ENCODE measurements at regions not wholly inside any gene's neighbourhood (a gene's known extent, or its start where the extent isn't known, plus 50 kb on each side); places are given as distances from the start of the nearest gene placed in this dataset.
A peak's percentile ranks its signal among the peaks of the same experiment; 100 is the strongest.

DNA sequence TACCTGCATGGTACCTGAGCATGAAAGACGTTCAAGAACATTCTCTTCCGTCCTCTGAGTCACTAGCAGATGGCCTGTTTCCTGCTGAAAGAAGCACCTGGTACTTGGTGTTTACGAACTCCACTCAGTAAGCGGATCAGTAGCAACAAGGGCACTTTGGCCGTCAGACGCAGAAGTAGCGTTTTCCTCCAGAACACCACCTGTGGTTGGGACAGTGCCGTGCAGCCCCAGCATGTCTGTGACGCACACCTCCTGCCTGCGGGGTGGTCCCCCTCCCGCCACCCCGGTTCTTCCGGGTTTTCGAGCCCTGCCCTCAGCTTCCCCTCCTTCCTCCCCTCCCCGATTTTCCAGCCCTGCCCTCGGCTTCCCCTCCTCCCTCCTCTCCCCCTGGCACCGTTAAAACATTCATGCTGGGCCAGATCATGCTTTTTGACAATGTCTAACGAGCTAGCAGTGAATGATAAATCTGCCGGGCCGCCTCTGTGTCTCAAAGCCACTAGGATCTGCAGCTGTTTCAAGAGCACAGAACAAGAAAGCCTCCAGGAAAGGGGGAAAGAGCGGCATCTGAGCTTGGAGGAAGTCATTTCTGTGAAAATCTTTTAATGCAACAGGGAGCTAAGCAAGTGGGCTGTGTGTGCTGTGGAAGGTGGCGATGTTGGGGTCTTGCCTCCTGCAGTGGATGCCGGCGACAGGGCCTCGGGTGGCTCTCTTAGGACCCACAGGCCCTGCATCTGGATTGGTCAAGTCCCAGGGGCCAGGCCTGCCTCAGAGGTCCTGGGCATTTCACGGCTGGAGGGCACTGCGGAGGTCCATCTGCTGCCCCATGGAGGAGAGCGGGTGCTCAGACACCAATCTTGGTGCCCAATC, 207.9 kb downstream of the ERMARD start:
- POLR2A ChIA-PET: interaction anchor here (0.7 to 1.2 kb wide), 7 partner anchors 129 to 335 kb away, joined by 3 to 4 read pairs (median 3); partner anchors contain the start of genes C6orf120, DLL1 and WDR27
- Mint-ChIP-seq H3K4me1 (peaks cover 12 to 37% (median 26%) of the 10 kb centered on the region in 4 donors), H3K27me3 (peaks cover 0 to 6% (median 0%) of the 10 kb centered on the region in 5 donors), H3K36me3 (no peaks in the 10 kb centered on the region), H3K4me3 (peak overlapping the region; percentile 52 to 79 (median 72)), H3K9me3 (no peaks in the 10 kb centered on the region), H3K27ac (peak overlapping the region; percentile 86 to 98 (median 95))
- DNase-seq (peak; percentile 35 to 92 (median 76)), ATAC-seq (peak; percentile 92 to 93)

DNA sequence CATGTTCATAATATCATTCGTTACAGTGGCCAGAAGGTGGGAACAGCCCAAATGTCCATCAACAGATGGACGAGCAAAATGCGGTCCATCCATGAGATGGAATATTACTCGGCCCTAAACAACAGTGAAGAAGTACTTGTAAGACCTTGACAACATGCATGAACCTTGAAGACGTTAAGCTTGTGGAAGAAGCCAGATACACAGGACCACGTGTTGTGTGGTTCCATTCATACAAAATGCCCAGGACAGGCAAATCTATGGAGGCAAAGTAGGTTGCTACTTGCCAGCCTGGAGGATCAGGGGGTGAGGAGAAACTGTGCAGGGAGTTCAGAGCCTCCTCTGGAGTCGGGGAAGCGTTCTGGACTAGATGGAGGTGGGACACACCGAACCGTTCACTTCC, 207.1 kb downstream of the ERMARD start:
- Mint-ChIP-seq H3K4me1 (peaks cover 12 to 37% (median 26%) of the 10 kb centered on the region in 4 donors), H3K27me3 (peaks cover 0 to 6% (median 0%) of the 10 kb centered on the region in 5 donors), H3K27ac (peak overlapping the region; percentile 86 to 98 (median 95)), H3K4me3 (peak overlapping the region in 7 of 10 donors; percentile 9 to 79 (median 71)), H3K36me3 (no peaks in the 10 kb centered on the region), H3K9me3 (no peaks in the 10 kb centered on the region)
- ATAC-seq: no peak
- POLR2A ChIA-PET: no interaction called here
- DNase-seq: no peak

DNA sequence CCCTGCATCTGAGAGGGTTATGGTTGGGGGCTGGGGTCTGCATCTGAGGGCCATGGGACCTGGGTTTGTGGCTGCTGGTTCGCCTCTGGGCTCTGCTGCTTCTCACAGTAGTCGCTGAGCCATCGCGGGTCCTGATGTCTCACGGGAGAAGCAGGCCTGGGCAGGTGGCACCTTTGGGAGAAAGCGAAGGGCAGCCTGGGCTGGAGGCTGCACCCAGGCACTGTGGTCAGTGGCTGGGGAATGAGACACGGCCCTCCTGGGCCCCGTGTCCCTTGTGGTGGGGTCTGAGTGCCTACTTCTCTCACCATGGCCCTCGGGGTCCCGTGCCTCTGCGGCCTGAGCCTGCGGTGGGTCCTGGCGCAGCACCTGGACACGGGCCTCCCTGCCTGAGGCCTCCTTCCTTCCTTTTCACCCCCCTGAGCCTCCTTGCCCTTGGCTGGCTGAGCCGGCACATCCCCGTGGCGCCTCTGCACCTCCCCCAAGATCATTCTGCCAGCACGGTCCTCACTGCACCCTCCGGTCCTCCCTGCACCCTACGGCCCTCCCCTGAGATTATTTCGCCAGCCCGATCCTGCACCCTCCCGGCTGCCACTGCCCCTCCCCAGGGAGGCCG, 206.0 kb downstream of the ERMARD start:
- peak overlapping the region in 2 of 10 donors; percentile 74 to 89 for H3K27ac Mint-ChIP-seq
- peaks cover 0 to 6% (median 0%) of the 10 kb centered on the region in 5 donors for H3K27me3 Mint-ChIP-seq
- H3K36me3 Mint-ChIP-seq: no peaks in the 10 kb centered on the region
- peaks cover 12 to 36% (median 23%) of the 10 kb centered on the region in 4 donors for H3K4me1 Mint-ChIP-seq
- DNase-seq (peak in 1 of 10 donors; percentile 14), ATAC-seq (no peak)
- H3K4me3 Mint-ChIP-seq: no peak overlapping the region
- no peaks in the 10 kb centered on the region for H3K9me3 Mint-ChIP-seq
- POLR2A ChIA-PET: no interaction called here

- H3K9me3 Mint-ChIP-seq: no peaks in the 10 kb centered on the region
- no peak overlapping the region for H3K27ac Mint-ChIP-seq
- peaks cover 0 to 6% (median 0%) of the 10 kb centered on the region in 5 donors for H3K27me3 Mint-ChIP-seq
- DNase-seq: peak in 1 of 10 donors; percentile 63
- H3K36me3 Mint-ChIP-seq: no peaks in the 10 kb centered on the region
- POLR2A ChIA-PET: no interaction called here
- H3K4me1 Mint-ChIP-seq: peaks cover 12 to 34% (median 21%) of the 10 kb centered on the region in 4 donors
- no peak for ATAC-seq
- H3K4me3 Mint-ChIP-seq: no peak overlapping the region
These were observed 205.2 kb downstream of the ERMARD start for GRCh38 chr6:169956580-169956979.

DNA sequence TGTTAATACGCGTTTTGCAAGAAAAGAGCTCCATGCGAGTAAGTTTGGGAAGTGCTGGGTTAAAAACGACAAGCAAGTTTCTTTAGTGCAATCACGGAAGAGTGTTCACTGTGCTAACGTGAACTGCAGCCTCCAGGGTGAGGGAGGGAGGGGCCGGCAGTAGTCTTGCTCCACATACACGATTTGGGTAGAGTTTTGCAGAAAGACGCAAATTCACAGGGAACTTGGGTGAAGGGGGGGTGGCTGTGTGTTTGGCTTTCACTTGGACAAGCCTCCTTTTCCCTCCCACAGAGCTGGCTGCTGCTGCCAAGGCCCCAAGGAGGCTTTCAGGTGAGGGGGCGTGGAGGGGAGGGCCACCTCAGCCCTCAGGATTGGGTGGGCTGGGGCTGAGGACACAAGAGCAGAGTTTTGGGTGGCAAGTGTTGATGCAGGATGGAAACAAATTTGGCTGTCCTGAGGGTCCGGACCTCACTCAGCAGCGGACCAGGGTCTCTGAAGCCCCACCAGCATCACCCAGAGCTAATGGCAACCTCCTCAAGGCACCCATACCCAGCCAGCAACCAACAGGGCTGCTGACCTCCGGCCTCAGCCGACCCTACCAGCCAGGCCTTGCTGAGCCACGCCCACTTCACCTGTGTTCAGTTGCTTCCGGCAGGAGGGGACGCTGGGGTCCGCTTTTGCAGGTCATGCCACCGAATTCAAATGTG, 204.5 kb downstream of the ERMARD start:
- Mint-ChIP-seq H3K27me3 (peaks cover 0 to 2% (median 0%) of the 10 kb centered on the region in 5 donors), H3K27ac (peak overlapping the region in 5 of 10 donors; percentile 11 to 31 (median 27)), H3K4me3 (no peak overlapping the region), H3K4me1 (peaks cover 10 to 28% (median 19%) of the 10 kb centered on the region in 4 donors), H3K9me3 (no peaks in the 10 kb centered on the region), H3K36me3 (no peaks in the 10 kb centered on the region)
- DNase-seq: peak in 1 of 10 donors; percentile 14
- no peak for ATAC-seq
- POLR2A ChIA-PET: no interaction called here

GRCh38 chr6:169954977-169955376, 203.6 kb downstream of the ERMARD start:
- H3K27me3 Mint-ChIP-seq: peaks cover 0 to 2% (median 0%) of the 10 kb centered on the region in 5 donors
- peak overlapping the region in 1 of 10 donors; percentile 11 for H3K27ac Mint-ChIP-seq
- H3K9me3 Mint-ChIP-seq: no peaks in the 10 kb centered on the region
- ATAC-seq (no peak), DNase-seq (no peak)
- no peaks in the 10 kb centered on the region for H3K36me3 Mint-ChIP-seq
- H3K4me1 Mint-ChIP-seq: peaks cover 10 to 24% (median 19%) of the 10 kb centered on the region in 4 donors
- no peak overlapping the region for H3K4me3 Mint-ChIP-seq
- POLR2A ChIA-PET: no interaction called here

DNA sequence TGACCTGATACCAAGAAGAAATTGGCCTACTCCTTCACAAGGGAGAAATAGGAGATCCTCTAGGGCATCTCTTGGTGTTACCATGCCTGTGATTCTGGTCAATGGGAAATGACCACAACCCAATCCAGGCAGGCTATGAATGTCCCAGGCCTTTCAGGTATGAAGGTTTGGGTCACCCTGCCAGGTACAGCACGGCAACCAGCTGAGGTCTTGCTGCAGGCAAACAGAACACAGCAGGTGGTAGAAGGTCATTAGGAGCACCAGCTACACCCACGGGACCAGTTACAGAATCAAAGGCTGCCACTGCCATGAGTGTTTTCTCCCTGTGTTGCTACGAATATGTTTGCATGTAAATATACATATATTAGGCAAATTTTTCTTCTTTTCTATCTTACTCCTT, 202.3 kb downstream of the ERMARD start:
- Mint-ChIP-seq H3K4me1 (peaks cover 5 to 12% (median 8%) of the 10 kb centered on the region in 4 donors), H3K36me3 (no peaks in the 10 kb centered on the region), H3K9me3 (no peaks in the 10 kb centered on the region), H3K27ac (no peak overlapping the region), H3K27me3 (peaks cover 0 to 2% (median 0%) of the 10 kb centered on the region in 5 donors), H3K4me3 (no peak overlapping the region)
- DNase-seq (no peak), ATAC-seq (no peak)
- POLR2A ChIA-PET: no interaction called here

DNA sequence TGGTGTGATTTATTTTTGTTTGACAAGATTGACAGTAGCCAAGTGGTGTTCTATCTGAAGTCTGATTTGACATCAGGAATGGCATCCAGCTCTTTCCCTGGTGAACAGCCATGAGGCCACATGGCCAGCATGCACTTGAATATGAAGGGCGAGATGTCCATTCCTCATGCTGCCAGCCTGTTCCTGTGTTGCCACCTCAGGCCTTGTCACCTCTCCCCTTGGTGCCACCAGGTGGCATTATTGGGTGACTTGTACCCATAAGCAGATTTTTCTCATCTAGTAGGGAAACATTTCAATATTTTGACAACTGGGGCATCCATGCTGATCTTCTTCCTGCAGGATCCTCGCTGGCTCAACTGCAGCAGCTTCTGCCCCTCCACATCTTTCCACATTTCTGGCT, 199.1 kb downstream of the ERMARD start:
- Mint-ChIP-seq H3K27me3 (no peaks in the 10 kb centered on the region), H3K9me3 (no peaks in the 10 kb centered on the region), H3K27ac (no peak overlapping the region), H3K4me1 (peaks cover 0 to under 1% (median 0%) of the 10 kb centered on the region in 4 donors), H3K4me3 (no peak overlapping the region), H3K36me3 (no peaks in the 10 kb centered on the region)
- POLR2A ChIA-PET: interaction anchor here (1.4 kb wide), 1 partner anchor 341 kb away, joined by 5 read pairs; the partner anchor contains the start of gene DLL1
- ATAC-seq: peak; percentile 47 to 73
- peak in 9 of 10 donors; percentile 13 to 74 (median 36) for DNase-seq

DNA sequence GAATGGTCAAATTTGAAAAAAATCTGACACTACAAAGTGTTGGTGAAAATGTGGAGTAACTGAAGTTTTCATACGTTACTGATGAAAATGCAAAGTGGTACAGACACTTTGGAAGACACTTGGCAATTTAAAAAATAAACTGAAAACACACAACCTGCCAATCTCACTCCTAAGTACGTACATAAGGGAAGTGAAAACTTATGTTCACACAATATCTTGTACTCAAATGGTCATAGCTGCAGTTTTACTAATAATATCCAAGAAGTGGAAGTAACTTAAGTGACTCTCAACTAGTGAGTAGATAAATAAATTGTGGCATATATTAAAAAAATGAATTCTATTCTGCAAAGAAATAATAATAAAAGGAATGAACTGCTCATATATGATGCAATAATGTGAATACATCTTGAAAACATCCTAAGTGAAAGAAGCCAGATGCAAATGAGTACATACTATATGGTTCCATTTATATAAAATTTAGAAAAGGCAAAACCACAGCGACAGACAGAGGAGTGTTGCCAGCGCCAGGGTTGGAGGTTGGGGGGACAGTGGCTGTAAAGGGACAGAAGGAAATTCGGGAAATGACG, 198.2 kb downstream of the ERMARD start:
- Mint-ChIP-seq H3K36me3 (no peaks in the 10 kb centered on the region), H3K9me3 (peaks cover 0 to under 1% (median 0%) of the 10 kb centered on the region in 9 donors), H3K27ac (no peak overlapping the region), H3K4me3 (no peak overlapping the region), H3K27me3 (peaks cover 0 to 9% (median 0%) of the 10 kb centered on the region in 5 donors), H3K4me1 (no peaks in the 10 kb centered on the region)
- POLR2A ChIA-PET: interaction anchor here (1.4 kb wide), 1 partner anchor 342 kb away, joined by 5 read pairs; the partner anchor contains the start of gene DLL1
- ATAC-seq (no peak), DNase-seq (no peak)

DNA sequence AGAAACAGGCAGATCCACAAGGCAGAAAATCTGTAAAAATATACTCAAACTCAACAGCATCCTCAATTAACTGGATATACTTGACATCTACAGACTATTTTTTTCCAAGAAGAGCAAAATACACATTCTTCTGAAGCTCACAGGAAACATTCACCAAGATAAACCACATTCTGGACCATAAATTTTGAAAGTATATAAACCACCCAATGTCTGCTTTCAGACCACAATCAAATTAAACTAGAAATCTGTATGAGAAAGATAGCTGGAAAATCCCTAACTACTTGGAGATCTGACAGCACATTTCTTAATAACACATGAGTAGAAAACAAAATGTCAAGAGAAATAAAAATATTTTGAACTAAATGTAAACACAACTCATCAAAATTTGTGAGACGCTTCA, 195.5 kb downstream of the ERMARD start:
- Mint-ChIP-seq H3K27me3 (peaks cover 0 to 16% (median 6%) of the 10 kb centered on the region in 5 donors), H3K4me1 (no peaks in the 10 kb centered on the region), H3K4me3 (no peak overlapping the region), H3K9me3 (peaks cover 2 to 21% (median 9%) of the 10 kb centered on the region in 9 donors), H3K27ac (no peak overlapping the region), H3K36me3 (peaks cover 0 to 13% (median 2%) of the 10 kb centered on the region in 3 donors)
- ATAC-seq (no peak), DNase-seq (no peak)
- POLR2A ChIA-PET: no interaction called here

GRCh38 chr6:169945117-169945516, 193.7 kb downstream of the ERMARD start:
- peaks cover 2 to 21% (median 9%) of the 10 kb centered on the region in 9 donors for H3K9me3 Mint-ChIP-seq
- peaks cover 0 to 13% (median 2%) of the 10 kb centered on the region in 3 donors for H3K36me3 Mint-ChIP-seq
- H3K4me3 Mint-ChIP-seq: no peak overlapping the region
- H3K4me1 Mint-ChIP-seq: no peaks in the 10 kb centered on the region
- POLR2A ChIA-PET: no interaction called here
- peaks cover 0 to 16% (median 7%) of the 10 kb centered on the region in 5 donors for H3K27me3 Mint-ChIP-seq
- ATAC-seq: no peak
- no peak overlapping the region for H3K27ac Mint-ChIP-seq
- DNase-seq: no peak

- Mint-ChIP-seq H3K9me3 (peaks cover 2 to 21% (median 9%) of the 10 kb centered on the region in 9 donors), H3K4me1 (no peaks in the 10 kb centered on the region), H3K27ac (no peak overlapping the region), H3K27me3 (peaks cover 0 to 21% (median 8%) of the 10 kb centered on the region in 5 donors), H3K4me3 (no peak overlapping the region), H3K36me3 (peaks cover 0 to 13% (median 2%) of the 10 kb centered on the region in 3 donors)
- no peak for ATAC-seq
- POLR2A ChIA-PET: no interaction called here
- no peak for DNase-seq
These were observed 193.0 kb downstream of the ERMARD start for GRCh38 chr6:169944415-169944814.

All from naive thymus-derived CD8-positive, alpha-beta T cell (primary cell).